Heart left ventricle (tissue), 13 donors: ENCODE measurements at regions not wholly inside any gene's neighbourhood (a gene's known extent, or its start where the extent isn't known, plus 50 kb on each side); places are given as distances from the start of the nearest gene placed in this dataset.

ENCODE experiments used
- CTCF ChIP-seq, 12 donors: fragments of 200-600 bp; sonication (generic) in 4 of 12; IDR thresholded peaks; one replicate each; pipeline versions ENCODE4 v1.5.0 to v1.8.0; 2018 to 2022; ENCODE audit warnings: antibody characterized with exemption in 12 of 12, mild to moderate bottlenecking in 5 of 12
- POLR2A ChIP-seq, 2 donors: fragments of 450-650 bp; IDR thresholded peaks; one replicate each; pipeline ENCODE4 v1.6.1; 2017; ENCODE audit warnings: antibody characterized with exemption in 2 of 2, mild to moderate bottlenecking in 2 of 2, moderate library complexity in 2 of 2
- donor health status: ischemic (EF 13 %, LVEDD 7.1; RV severe dilation, severe dysfunction).
- donor health status: DM: no; HTN: yes; CAD: no.
- donor health status: DM: no; HTN: no; CAD: no.
- donor health status: ischemic (EF 25% LVEDD 6.9; RV normal size, moderate dysfunction).
- donor health status: ischemic (EF 25% LVEDD 5.7; RV mildly dilated, moderate dysfunction).
- donor health status: ischemic (EF 35%, LVEDD 5.7; RV mildly dilated, moderate dysfunction).
- donor health status: nonischemic (EF 11% LVEDD 7.7; RV severe dilation, severe dysfunction).
- donor health status: DM: yes; HTN: yes; CAD: no.
- donor health status: PGD.
- donor health status: ischemic (EF 29% LVEDD 5.4; RV normal size, mild dysfunction).
- donor health status: nonischemic (EF 23%, LVEDD 6.1; RV moderate dilation, normal function).

- TF ChIP-seq CTCF (IDR thresholded peaks at IDR 0.05) (no peak), POLR2A (IDR thresholded peaks at IDR 0.05) (no peak)
Observed at GRCh38 chr19:31205887-31206518, 143.2 kb downstream of the TSHZ3 start.
